ENCODE measurements at regions not wholly inside any gene's neighbourhood (a gene's known extent, or its start where the extent isn't known, plus 50 kb on each side); places are given as distances from the start of the nearest gene placed in this dataset.

DNA sequence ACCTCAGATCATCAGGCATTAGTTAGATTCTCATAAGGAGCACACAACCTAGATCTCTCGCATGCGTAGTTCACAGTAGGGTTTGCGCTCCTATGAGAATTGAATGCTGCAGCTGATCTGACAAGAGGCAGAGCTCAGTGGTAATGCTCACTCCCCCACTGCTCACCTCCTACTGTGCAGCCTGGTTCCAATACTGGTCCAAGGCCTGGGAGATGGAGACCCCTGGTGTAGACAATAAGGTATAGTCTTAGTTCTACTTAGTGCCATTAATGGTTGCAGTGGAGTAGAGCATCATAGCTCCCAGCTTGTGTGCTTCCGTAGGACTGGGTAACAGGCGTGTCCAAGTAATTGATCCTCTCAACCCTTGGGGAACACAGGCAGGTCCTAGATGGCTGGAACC lies 70.4 kb upstream of the ANKRD55 start:
- no peaks in the 10 kb centered on the region for H3K9me3 Mint-ChIP-seq

DNA sequence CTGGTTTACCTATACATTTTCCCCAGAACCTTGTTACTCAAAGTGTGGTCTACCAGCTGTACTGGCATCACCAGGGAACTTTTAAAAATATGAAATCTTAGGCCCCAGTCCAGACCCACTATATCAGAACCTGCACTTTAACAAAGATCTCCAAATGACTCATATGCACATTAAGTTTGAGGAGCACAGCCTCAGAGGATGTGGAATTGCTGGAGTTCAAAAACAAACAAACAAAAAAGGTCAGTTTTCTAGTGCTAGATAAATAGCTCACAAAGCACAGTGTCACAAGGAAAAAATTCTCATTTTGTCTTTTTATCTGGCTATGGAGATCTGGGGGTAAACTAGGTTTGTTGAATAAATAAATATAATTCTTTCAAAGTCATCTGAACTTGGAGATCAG lies 68.9 kb upstream of the ANKRD55 start:
- H3K9me3 ChIP-seq (ENCODE audit: control insufficient read depth in 1 of 2, insufficient read depth in 1 of 2, low read length in 2 of 2) = no peaks in the 10 kb centered on the region
- no peaks in the 10 kb centered on the region for H3K9me3 Mint-ChIP-seq
- no peaks in the 10 kb centered on the region for H3K36me3 ChIP-seq (ENCODE audit: insufficient read depth, low read length)
- H3K36me3 Mint-ChIP-seq (ENCODE audit: low read depth) = no peaks in the 10 kb centered on the region
- H3K27ac Mint-ChIP-seq = no peak overlapping the region
- no peak overlapping the region for H3K27ac ChIP-seq (ENCODE audit: low read depth in 1 of 2, low read length in 2 of 2)
- POLR2A ChIA-PET = interaction anchor here (0.7 kb wide), 1 partner anchor 29 kb away, joined by 3 read pairs; no protein-coding TSS in a partner anchor
- H3K4me1 Mint-ChIP-seq (ENCODE audit: low read depth) = no peaks in the 10 kb centered on the region
- H3K4me3 Mint-ChIP-seq = no peak overlapping the region
- DNase-seq (no peak), ATAC-seq (ENCODE audit: poor library complexity) (no peak)
- intact Hi-C loops (cut with DNase I, micrococcal nuclease) = no loop called here
- H3K27me3 ChIP-seq (ENCODE audit: control insufficient read depth in 1 of 2, insufficient read depth in 2 of 2, low read length in 2 of 2) = no peaks in the 10 kb centered on the region
- no peaks in the 10 kb centered on the region for H3K4me1 ChIP-seq (ENCODE audit: insufficient read depth, low read length)
- CTCF ChIA-PET = interaction anchor here (1.1 kb wide), 1 partner anchor 33 kb away, joined by 3 read pairs; no protein-coding TSS in a partner anchor
- no peak overlapping the region for H3K4me3 ChIP-seq (ENCODE audit: low read length)
- no peaks in the 10 kb centered on the region for H3K27me3 Mint-ChIP-seq
- TF ChIP-seq, protein P1, sequence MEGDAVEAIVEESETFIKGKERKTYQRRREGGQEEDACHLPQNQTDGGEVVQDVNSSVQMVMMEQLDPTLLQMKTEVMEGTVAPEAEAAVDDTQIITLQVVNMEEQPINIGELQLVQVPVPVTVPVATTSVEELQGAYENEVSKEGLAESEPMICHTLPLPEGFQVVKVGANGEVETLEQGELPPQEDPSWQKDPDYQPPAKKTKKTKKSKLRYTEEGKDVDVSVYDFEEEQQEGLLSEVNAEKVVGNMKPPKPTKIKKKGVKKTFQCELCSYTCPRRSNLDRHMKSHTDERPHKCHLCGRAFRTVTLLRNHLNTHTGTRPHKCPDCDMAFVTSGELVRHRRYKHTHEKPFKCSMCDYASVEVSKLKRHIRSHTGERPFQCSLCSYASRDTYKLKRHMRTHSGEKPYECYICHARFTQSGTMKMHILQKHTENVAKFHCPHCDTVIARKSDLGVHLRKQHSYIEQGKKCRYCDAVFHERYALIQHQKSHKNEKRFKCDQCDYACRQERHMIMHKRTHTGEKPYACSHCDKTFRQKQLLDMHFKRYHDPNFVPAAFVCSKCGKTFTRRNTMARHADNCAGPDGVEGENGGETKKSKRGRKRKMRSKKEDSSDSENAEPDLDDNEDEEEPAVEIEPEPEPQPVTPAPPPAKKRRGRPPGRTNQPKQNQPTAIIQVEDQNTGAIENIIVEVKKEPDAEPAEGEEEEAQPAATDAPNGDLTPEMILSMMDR (IDR thresholded peaks at IDR 0.05) = no peak

More for the DNA sequence above, 70.4 kb upstream of the ANKRD55 start:
- Mint-ChIP-seq H3K36me3 (ENCODE audit: low read depth) (no peaks in the 10 kb centered on the region), H3K27me3 (no peaks in the 10 kb centered on the region), H3K4me3 (no peak overlapping the region), H3K27ac (no peak overlapping the region), H3K4me1 (ENCODE audit: low read depth) (no peaks in the 10 kb centered on the region)
- H3K4me3 ChIP-seq (ENCODE audit: low read length) = no peak overlapping the region
- H3K9me3 ChIP-seq (ENCODE audit: control insufficient read depth in 1 of 2, insufficient read depth in 1 of 2, low read length in 2 of 2) = no peaks in the 10 kb centered on the region
- DNase-seq = no peak
- ATAC-seq (ENCODE audit: poor library complexity) = no peak
- no peaks in the 10 kb centered on the region for H3K27me3 ChIP-seq (ENCODE audit: control insufficient read depth in 1 of 2, insufficient read depth in 2 of 2, low read length in 2 of 2)
- intact Hi-C loops (cut with DNase I, micrococcal nuclease) = no loop called here
- no peaks in the 10 kb centered on the region for H3K4me1 ChIP-seq (ENCODE audit: insufficient read depth, low read length)
- H3K36me3 ChIP-seq (ENCODE audit: insufficient read depth, low read length) = no peaks in the 10 kb centered on the region
- CTCF ChIA-PET = no interaction called here
- TF ChIP-seq, protein P1 (IDR thresholded peaks at IDR 0.05) = no peak
- POLR2A ChIA-PET = no interaction called here
- no peak overlapping the region for H3K27ac ChIP-seq (ENCODE audit: low read depth in 1 of 2, low read length in 2 of 2)

DNA sequence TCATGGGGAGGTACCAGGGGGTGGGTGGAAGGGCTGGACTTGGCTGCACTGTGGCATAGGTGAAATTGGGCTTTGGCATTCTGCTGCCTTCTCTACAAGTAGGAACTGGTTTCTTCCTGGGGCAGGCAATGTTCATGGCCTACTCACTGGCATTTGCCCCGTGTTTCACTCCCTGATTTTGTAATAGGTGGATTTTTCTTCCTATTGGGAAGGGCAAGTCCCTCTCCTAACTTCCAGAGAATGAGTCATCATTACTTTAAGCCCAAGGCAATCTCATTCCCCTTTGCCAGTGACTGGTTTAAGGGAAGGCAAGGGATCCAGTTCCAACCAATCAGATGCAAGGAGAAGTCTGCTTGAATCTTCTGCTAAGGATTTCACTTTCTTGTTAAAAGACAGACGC lies 67.9 kb upstream of the ANKRD55 start:
- no peak overlapping the region for H3K27ac Mint-ChIP-seq
- H3K36me3 Mint-ChIP-seq (ENCODE audit: low read depth) = no peaks in the 10 kb centered on the region
- no peaks in the 10 kb centered on the region for H3K27me3 Mint-ChIP-seq
- TF ChIP-seq, protein P1 (IDR thresholded peaks at IDR 0.05) = no peak
- Histone ChIP-seq H3K27ac (ENCODE audit: low read depth in 1 of 2, low read length in 2 of 2) (no peak overlapping the region), H3K4me3 (ENCODE audit: low read length) (no peak overlapping the region), H3K27me3 (ENCODE audit: control insufficient read depth in 1 of 2, insufficient read depth in 2 of 2, low read length in 2 of 2) (no peaks in the 10 kb centered on the region), H3K4me1 (ENCODE audit: insufficient read depth, low read length) (no peaks in the 10 kb centered on the region), H3K36me3 (ENCODE audit: insufficient read depth, low read length) (no peaks in the 10 kb centered on the region), H3K9me3 (ENCODE audit: control insufficient read depth in 1 of 2, insufficient read depth in 1 of 2, low read length in 2 of 2) (no peaks in the 10 kb centered on the region)
- intact Hi-C loops (cut with DNase I, micrococcal nuclease) = no loop called here
- no peak for ATAC-seq (ENCODE audit: poor library complexity)
- H3K4me3 Mint-ChIP-seq = no peak overlapping the region
- POLR2A ChIA-PET = no interaction called here
- CTCF ChIA-PET = no interaction called here
- DNase-seq = no peak
- H3K4me1 Mint-ChIP-seq (ENCODE audit: low read depth) = no peaks in the 10 kb centered on the region
- no peaks in the 10 kb centered on the region for H3K9me3 Mint-ChIP-seq

All from CD4-positive, alpha-beta T cell (primary cell).